ENCODE measurements at regions not wholly inside any gene's neighbourhood (a gene's known extent, or its start where the extent isn't known, plus 50 kb on each side); places are given as distances from the start of the nearest gene placed in this dataset.
A peak's percentile ranks its signal among the peaks of the same experiment; 100 is the strongest.

GRCh38 chr11:33500861-33501479 is 199.7 kb downstream of the C11orf91 start:
- ChIA-PET CTCF (no interaction called here), POLR2A (no interaction called here)
- TF ChIP-seq CTCF (IDR thresholded peaks at IDR 0.05): no peak
- intact Hi-C loops (cut with micrococcal nuclease): no loop called here
- no peaks in the 10 kb centered on the region for H3K9me3 Mint-ChIP-seq
- DNase-seq (peak; percentile 4), ATAC-seq (no peak)
- H3K27ac Mint-ChIP-seq: no peak overlapping the region
- no peaks in the 10 kb centered on the region for H3K36me3 Mint-ChIP-seq (ENCODE audit: low read depth)
- H3K4me3 Mint-ChIP-seq: no peak overlapping the region
- peaks cover 6% of the 10 kb centered on the region for H3K27me3 Mint-ChIP-seq
- H3K4me1 Mint-ChIP-seq (ENCODE audit: low read depth): no peaks in the 10 kb centered on the region

- Mint-ChIP-seq H3K27ac (no peak overlapping the region), H3K36me3 (ENCODE audit: low read depth) (no peaks in the 10 kb centered on the region), H3K4me1 (ENCODE audit: low read depth) (no peaks in the 10 kb centered on the region), H3K9me3 (no peaks in the 10 kb centered on the region), H3K27me3 (peaks cover 6% of the 10 kb centered on the region), H3K4me3 (no peak overlapping the region)
- no peak for TF ChIP-seq CTCF (IDR thresholded peaks at IDR 0.05)
- no peak for ATAC-seq
- DNase-seq: no peak
- ChIA-PET CTCF (no interaction called here), POLR2A (no interaction called here)
- intact Hi-C loops (cut with micrococcal nuclease): no loop called here
Observed at GRCh38 chr11:33500332-33500731, 200.3 kb downstream of the C11orf91 start.

GRCh38 chr11:33492596-33492995 is 208.0 kb downstream of the C11orf91 start:
- Mint-ChIP-seq H3K27me3 (peaks cover 17% of the 10 kb centered on the region), H3K4me3 (no peak overlapping the region), H3K9me3 (no peaks in the 10 kb centered on the region), H3K4me1 (ENCODE audit: low read depth) (no peaks in the 10 kb centered on the region), H3K27ac (no peak overlapping the region), H3K36me3 (ENCODE audit: low read depth) (no peaks in the 10 kb centered on the region)
- no peak for TF ChIP-seq CTCF (IDR thresholded peaks at IDR 0.05)
- POLR2A ChIA-PET: no interaction called here
- ATAC-seq: no peak
- no peak for DNase-seq
- intact Hi-C loops (cut with micrococcal nuclease): no loop called here
- CTCF ChIA-PET: no interaction called here

GRCh38 chr11:33490842-33491370 is 209.7 kb downstream of the C11orf91 start:
- Mint-ChIP-seq H3K4me1 (ENCODE audit: low read depth) (no peaks in the 10 kb centered on the region), H3K36me3 (ENCODE audit: low read depth) (no peaks in the 10 kb centered on the region), H3K4me3 (no peak overlapping the region), H3K9me3 (no peaks in the 10 kb centered on the region), H3K27ac (no peak overlapping the region), H3K27me3 (peaks cover 19% of the 10 kb centered on the region)
- TF ChIP-seq CTCF (IDR thresholded peaks at IDR 0.05): no peak
- POLR2A ChIA-PET: no interaction called here
- CTCF ChIA-PET: no interaction called here
- intact Hi-C loops (cut with micrococcal nuclease): no loop called here
- ATAC-seq: no peak
- DNase-seq: no peak

- Mint-ChIP-seq H3K4me3 (no peak overlapping the region), H3K9me3 (no peaks in the 10 kb centered on the region), H3K27me3 (peaks cover 19% of the 10 kb centered on the region), H3K4me1 (ENCODE audit: low read depth) (no peaks in the 10 kb centered on the region), H3K27ac (no peak overlapping the region), H3K36me3 (ENCODE audit: low read depth) (no peaks in the 10 kb centered on the region)
- ChIA-PET POLR2A (no interaction called here), CTCF (no interaction called here)
- intact Hi-C loops (cut with micrococcal nuclease): no loop called here
- DNase-seq (no peak), ATAC-seq (no peak)
- no peak for TF ChIP-seq CTCF (IDR thresholded peaks at IDR 0.05)
Observed at GRCh38 chr11:33488971-33489370, 211.7 kb downstream of the C11orf91 start.
